HG03521 (cell line): ENCODE measurements at regions not wholly inside any gene's neighbourhood (a gene's known extent, or its start where the extent isn't known, plus 50 kb on each side); places are given as distances from the start of the nearest gene placed in this dataset.

Source experiments
- ATAC-seq: cut with Tn5 transposase; IDR thresholded peaks from one replicate; pipeline ENCODE4 v1.9.1; 2021; ENCODE audit warnings: mild to moderate bottlenecking, moderate library complexity; ENCODE audit not compliant: unreplicated experiment

- no peak for ATAC-seq
Observed at GRCh38 chr5:157933005-157933404, 74.1 kb upstream of the CLINT1 start.

- ATAC-seq: no peak
Observed at GRCh38 chr5:157930710-157931109, 71.8 kb upstream of the CLINT1 start.

DNA sequence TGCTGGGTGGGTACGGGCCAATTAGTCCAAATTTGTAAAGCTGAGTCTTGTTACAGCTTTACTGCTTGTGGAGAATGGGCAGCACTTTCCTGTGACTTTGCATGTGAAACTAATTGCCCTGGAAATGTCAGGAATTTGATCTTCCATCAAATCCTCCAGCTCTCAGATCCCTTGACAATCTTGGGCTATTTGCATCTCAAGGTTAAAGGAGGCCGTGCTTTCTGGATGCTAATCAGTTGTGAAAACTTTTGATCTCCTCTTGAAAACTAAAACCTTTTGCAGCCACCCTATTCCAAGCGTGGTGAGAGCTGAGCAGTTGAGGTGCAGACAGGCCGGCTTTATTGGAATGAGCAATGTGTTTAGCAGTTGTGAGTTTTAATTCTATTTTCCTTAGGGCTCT lies 68.0 kb upstream of the CLINT1 start:
- no peak for ATAC-seq

GRCh38 chr5:157925786-157926671 lies 67.1 kb upstream of the CLINT1 start:
- ATAC-seq: no peak

GRCh38 chr5:157924931-157925729 lies 66.2 kb upstream of the CLINT1 start:
- ATAC-seq: no peak

DNA sequence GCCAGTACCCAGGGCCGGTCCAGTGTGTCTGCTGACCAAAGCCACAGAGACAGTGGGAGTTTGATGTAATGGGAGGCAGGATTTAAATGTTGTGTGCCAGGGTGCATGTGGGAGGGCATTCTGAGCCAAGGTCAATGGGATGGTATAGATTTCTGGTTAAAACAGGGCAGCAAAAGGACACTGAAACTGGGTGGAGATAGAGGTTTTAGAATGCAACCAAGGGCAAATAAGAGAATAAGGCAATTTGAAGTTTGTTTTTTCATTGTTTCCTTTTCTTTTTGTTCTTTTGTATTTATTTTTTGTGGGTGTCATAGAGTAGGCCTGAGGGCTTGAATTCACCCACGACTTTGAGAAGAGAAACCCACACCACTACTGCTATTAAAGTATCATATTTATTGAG lies 65.5 kb upstream of the CLINT1 start:
- ATAC-seq: no peak

GRCh38 chr5:157923765-157924164 lies 64.8 kb upstream of the CLINT1 start:
- ATAC-seq: no peak

- ATAC-seq: no peak
Observed at GRCh38 chr5:157922026-157922425, 63.1 kb upstream of the CLINT1 start.

GRCh38 chr5:157920828-157921170 lies 61.9 kb upstream of the CLINT1 start:
- ATAC-seq: no peak

DNA sequence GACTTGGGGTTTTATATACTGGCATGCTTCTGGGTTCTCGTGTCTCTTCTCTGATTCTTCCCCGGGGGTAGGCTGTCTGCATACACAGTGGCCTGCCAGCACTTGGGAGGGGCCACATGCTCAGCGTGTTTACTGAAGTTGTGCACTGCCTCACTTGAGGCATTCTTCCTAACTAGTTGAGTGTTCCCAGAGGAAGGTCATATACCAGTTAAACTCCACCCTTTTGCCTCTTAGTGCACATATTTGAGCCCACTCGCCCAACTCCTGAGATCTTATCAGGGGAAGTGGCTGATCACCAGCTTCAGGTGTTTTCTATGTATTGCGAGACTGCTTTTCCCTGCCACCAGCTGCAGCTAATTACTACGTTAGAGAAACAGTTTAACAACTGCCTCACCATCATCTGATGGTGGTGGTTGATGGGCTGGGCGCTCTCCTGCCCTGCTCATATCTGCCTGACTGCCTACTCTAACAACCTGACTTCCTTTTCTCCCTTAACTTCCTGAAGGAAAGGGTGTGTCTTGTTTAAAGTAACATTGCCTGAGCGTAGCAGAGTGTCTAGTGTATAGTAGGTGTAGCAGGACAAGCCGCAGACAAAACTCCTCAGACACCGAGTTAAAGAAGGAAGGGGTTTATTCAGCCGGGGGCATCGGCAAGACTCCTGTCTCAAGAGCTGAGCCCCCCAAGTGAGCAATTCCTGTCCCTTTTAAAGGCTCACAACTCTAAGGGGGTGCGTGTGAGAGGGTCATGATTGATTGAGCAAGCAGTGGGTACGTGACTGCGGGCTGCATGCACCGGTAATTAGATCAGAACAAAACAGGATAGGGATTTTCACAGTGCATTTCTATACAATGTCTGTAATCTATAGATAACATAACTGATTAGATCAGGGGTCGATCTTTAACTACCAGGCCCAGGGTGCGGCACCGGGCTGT lies 60.1 kb upstream of the CLINT1 start:
- no peak for ATAC-seq

DNA sequence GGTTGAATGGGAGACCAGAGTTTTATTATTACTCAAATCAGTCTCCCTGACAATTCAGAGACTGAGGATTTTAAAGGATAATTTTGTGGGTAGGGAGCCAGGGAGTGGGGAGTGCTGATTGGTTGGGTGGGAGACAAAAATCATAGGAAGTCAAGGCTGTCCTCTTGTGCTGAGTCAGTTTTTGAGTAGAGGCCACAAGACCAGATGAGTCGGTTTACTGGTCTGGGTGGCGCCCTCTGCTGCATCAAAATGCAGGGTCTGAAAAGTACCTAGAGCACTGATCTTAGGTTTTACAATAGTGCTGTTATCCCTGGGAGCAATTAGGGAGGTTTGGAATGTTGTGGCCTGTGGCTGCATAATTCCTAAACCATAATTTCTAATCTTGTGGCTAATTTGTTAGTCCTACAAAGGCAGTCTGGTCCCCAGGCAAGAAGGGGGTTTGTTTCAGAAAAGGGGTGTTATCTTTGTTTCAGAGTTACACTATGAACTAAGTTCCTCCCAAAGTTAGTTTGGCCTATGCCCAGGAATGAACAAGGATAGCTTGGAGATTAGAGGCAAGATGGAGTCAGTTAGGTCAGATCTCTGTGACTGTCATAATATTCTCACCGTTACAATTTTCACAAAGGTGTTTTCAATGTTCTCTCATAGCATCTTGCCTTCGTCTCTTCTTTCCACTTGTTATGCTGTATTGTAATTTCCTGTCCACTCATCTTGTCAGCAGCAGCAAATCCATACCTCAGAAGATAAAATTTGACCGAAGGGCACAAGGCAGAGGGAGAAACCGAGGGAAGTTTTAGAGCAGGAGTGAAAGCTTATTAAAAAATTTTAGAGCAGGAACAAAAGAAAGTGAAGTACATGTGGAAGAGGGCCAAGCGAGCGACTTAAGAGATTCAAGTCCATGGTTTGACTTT lies 59.2 kb upstream of the CLINT1 start:
- no peak for ATAC-seq

DNA sequence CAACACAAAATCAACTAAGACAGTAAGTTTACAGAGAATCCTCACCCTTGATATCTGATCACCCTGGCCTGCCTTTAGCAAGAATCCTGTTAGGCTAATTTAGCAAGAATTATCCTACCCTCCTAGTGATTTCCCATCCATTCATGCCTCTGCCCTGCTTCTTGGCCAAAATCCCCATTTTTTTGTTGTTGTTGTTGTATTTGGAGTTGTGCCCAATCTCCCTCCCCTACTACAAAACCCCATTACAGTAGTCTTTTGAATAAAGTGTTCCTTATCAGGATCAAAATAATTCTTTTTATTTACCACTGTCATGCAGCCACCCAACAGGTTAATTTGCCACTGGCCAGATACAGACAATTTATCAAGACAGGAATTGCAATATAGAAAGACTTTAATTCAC lies 58.5 kb upstream of the CLINT1 start:
- no peak for ATAC-seq

- no peak for ATAC-seq
Observed at GRCh38 chr5:157915638-157916037, 56.7 kb upstream of the CLINT1 start.

DNA sequence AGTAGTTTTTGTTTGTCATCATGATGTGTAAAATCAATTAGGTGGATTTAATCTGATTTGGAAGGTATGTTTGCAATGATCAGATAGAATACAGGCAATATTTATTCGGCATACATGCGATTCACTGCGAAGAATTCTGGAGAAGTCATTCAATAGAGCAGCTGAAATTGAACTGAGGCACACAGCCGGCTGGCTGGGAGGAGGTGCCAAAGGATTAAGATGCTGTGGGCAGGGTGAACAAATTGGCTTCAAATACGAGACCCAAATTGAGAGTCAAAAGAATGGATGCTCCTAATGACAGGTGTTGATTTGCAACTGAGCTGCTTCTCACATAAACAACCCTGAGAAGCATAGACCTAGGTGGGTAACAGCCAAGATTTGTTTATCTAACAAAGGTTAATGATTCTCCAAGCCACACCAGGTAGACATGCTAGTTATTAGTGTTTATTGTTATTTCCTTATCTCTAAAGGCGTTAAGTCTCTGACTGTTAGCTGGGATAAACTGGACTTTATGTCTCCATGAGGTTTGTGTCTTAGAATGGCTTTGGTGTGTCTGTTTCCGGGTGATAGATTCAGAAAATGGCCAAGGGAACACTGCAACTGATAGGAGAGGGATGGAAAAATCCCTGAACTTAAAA lies 55.3 kb upstream of the CLINT1 start:
- no peak for ATAC-seq

- ATAC-seq: no peak
Observed at GRCh38 chr5:157913575-157913974, 54.6 kb upstream of the CLINT1 start.

- ATAC-seq: peak; percentile 89
Observed at GRCh38 chr5:157912621-157913325, 53.8 kb upstream of the CLINT1 start.

- no peak for ATAC-seq
Observed at GRCh38 chr5:157911568-157911967, 52.6 kb upstream of the CLINT1 start.
